ENCODE measurements at regions not wholly inside any gene's neighbourhood (a gene's known extent, or its start where the extent isn't known, plus 50 kb on each side); places are given as distances from the start of the nearest gene placed in this dataset.

- ChIA-PET POLR2A (no interaction called here), CTCF (no interaction called here)
- H3K9ac ChIP-seq (ENCODE audit: low read length) = no peak overlapping the region
- ATAC-seq (ENCODE audit: low read depth) (no peak), DNase-seq (no peak)
- H3K4me1 ChIP-seq (ENCODE audit: control insufficient read depth in 2 of 2, insufficient read depth in 2 of 2, low read length in 2 of 2) = no peaks in the 10 kb centered on the region
- H3K27me3 ChIP-seq (replicated peaks in 1 of 4; ENCODE audit: control extremely low read depth in 1 of 4, control insufficient read depth in 3 of 4, insufficient read depth in 4 of 4, low read length in 3 of 4) = no peaks in the 10 kb centered on the region
- no peaks in the 10 kb centered on the region for H3K9me3 ChIP-seq (ENCODE audit: control extremely low read depth in 1 of 3, control insufficient read depth in 2 of 3, insufficient read depth in 1 of 3, low read length in 2 of 3)
- no peak for TF ChIP-seq CTCF (IDR thresholded peaks at IDR 0.05)
- TF ChIP-seq EZH2 (IDR thresholded peaks at IDR 0.05; ENCODE audit: borderline replicate concordance, insufficient read depth, low read depth, low read length, poor library complexity, severe bottlenecking) = no peak
- no peaks in the 10 kb centered on the region for H4K20me1 ChIP-seq (ENCODE audit: control insufficient read depth, insufficient read depth, low read length, poor library complexity, severe bottlenecking)
- Mint-ChIP-seq H3K27ac (no peak overlapping the region), H3K27me3 (no peaks in the 10 kb centered on the region), H3K9me3 (ENCODE audit: insufficient read depth) (peaks cover 4% of the 10 kb centered on the region), H3K4me1 (peaks cover 14% of the 10 kb centered on the region), H3K4me3 (no peak overlapping the region)
- H2AFZ ChIP-seq (ENCODE audit: insufficient read depth, low read depth, low read length, poor library complexity, severe bottlenecking) = no peak overlapping the region
- no peaks in the 10 kb centered on the region for H3K36me3 ChIP-seq (replicated peaks in 1 of 2; ENCODE audit: control extremely low read depth in 1 of 2, control insufficient read depth in 1 of 2, extremely low read depth in 1 of 2, insufficient read depth in 2 of 2, low read length in 1 of 2)
- no peaks in the 10 kb centered on the region for H3K79me2 ChIP-seq (ENCODE audit: control insufficient read depth, insufficient read depth, low read length)
- H3K4me3 ChIP-seq (ENCODE audit: control extremely low read depth in 1 of 5, extremely low read depth in 1 of 5, insufficient read depth in 1 of 5, low read depth in 2 of 5, low read length in 4 of 5) = no peak overlapping the region
- H3K4me2 ChIP-seq (replicated peaks; ENCODE audit: low read depth, low read length, poor library complexity, severe bottlenecking) = no peak overlapping the region
- no peak overlapping the region for H3K27ac ChIP-seq (ENCODE audit: low read length in 2 of 2)
- intact Hi-C loops (cut with micrococcal nuclease) = no loop called here
- WGBS (ENCODE audit: insufficient coverage) = no CpG with 5 or more reads among the region's 1 CpG
These were observed 118.8 kb upstream of the ADAMTS19 start for GRCh38 chr5:129341306-129341705.

- H3K79me2 ChIP-seq (ENCODE audit: control insufficient read depth, insufficient read depth, low read length) = no peaks in the 10 kb centered on the region
- no peaks in the 10 kb centered on the region for H3K27me3 Mint-ChIP-seq
- intact Hi-C loops (cut with micrococcal nuclease) = no loop called here
- ATAC-seq (ENCODE audit: low read depth) = no peak
- no peak overlapping the region for H3K9ac ChIP-seq (ENCODE audit: low read length)
- no peak for DNase-seq
- H3K4me1 ChIP-seq (ENCODE audit: control insufficient read depth in 2 of 2, insufficient read depth in 2 of 2, low read length in 2 of 2) = no peaks in the 10 kb centered on the region
- no peak overlapping the region for H3K4me2 ChIP-seq (replicated peaks; ENCODE audit: low read depth, low read length, poor library complexity, severe bottlenecking)
- ChIA-PET CTCF (no interaction called here), POLR2A (no interaction called here)
- no peak overlapping the region for H3K4me3 ChIP-seq (ENCODE audit: control extremely low read depth in 1 of 5, extremely low read depth in 1 of 5, insufficient read depth in 1 of 5, low read depth in 2 of 5, low read length in 4 of 5)
- H3K36me3 ChIP-seq (replicated peaks in 1 of 2; ENCODE audit: control extremely low read depth in 1 of 2, control insufficient read depth in 1 of 2, extremely low read depth in 1 of 2, insufficient read depth in 2 of 2, low read length in 1 of 2) = no peaks in the 10 kb centered on the region
- H3K4me3 Mint-ChIP-seq = no peak overlapping the region
- TF ChIP-seq EZH2 (IDR thresholded peaks at IDR 0.05; ENCODE audit: borderline replicate concordance, insufficient read depth, low read depth, low read length, poor library complexity, severe bottlenecking) = no peak
- no peak for TF ChIP-seq CTCF (IDR thresholded peaks at IDR 0.05)
- H3K9me3 ChIP-seq (ENCODE audit: control extremely low read depth in 1 of 3, control insufficient read depth in 2 of 3, insufficient read depth in 1 of 3, low read length in 2 of 3) = no peaks in the 10 kb centered on the region
- no peak overlapping the region for H2AFZ ChIP-seq (ENCODE audit: insufficient read depth, low read depth, low read length, poor library complexity, severe bottlenecking)
- no peaks in the 10 kb centered on the region for H3K27me3 ChIP-seq (replicated peaks in 1 of 4; ENCODE audit: control extremely low read depth in 1 of 4, control insufficient read depth in 3 of 4, insufficient read depth in 4 of 4, low read length in 3 of 4)
- H3K4me1 Mint-ChIP-seq = peaks cover 14% of the 10 kb centered on the region
- H4K20me1 ChIP-seq (ENCODE audit: control insufficient read depth, insufficient read depth, low read length, poor library complexity, severe bottlenecking) = no peaks in the 10 kb centered on the region
- H3K9me3 Mint-ChIP-seq (ENCODE audit: insufficient read depth) = no peaks in the 10 kb centered on the region
- H3K27ac ChIP-seq (ENCODE audit: low read length in 2 of 2) = no peak overlapping the region
- H3K27ac Mint-ChIP-seq = no peak overlapping the region
These were observed 117.3 kb upstream of the ADAMTS19 start for GRCh38 chr5:129342796-129343195.
